SK-N-DZ (cell line): ENCODE measurements at regions not wholly inside any gene's neighbourhood (a gene's known extent, or its start where the extent isn't known, plus 50 kb on each side); places are given as distances from the start of the nearest gene placed in this dataset.

ENCODE experiments used
- DNase-seq: peaks from one replicate; pipeline ENCODE4 v3.0.0-alpha.2; 2015; ENCODE audit warnings: low spot score

DNA sequence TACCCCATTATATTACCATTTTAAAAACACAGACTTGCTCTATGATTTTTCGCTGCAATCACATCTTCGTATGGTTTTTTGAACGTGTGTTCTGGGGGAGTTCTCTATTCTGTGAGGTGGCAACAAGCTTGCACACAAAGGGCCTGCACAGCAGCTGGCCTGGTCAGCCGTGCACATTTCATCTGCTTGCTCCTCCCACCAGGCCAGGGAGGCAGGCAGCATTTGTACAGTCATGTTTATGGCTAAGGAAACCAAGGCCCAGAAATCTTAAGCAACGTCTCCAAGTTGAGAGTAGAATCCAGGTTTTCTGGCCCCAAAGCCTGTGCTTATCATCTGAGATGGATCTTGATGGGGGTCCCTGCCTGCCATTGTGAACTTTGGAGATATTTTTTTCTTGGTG lies 106.4 kb upstream of the SMIM21 start:
- DNase-seq, result no peak

DNA sequence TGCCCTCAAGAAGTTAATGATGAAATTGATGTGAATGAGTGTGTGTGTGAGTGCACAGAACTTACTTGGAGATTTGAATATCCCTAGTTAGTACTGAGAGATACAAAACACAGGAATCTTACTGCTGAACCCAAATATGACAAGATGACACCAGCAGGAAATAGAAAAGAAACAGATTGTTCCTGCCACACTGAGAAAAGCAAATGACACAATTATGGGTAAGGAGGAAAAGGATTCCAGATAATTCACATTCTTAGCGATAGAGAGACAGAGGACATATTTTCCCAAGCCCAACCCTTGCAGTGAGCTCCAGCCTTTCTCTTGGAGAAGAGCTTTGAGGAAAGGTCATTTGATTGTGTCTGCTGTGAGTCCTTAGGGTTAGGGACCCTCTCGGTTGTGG lies 105.7 kb upstream of the SMIM21 start:
- DNase-seq, result no peak

- no peak for DNase-seq
Measured at GRCh38 chr18:75531851-75532459, 104.5 kb upstream of the SMIM21 start.

GRCh38 chr18:75531212-75531850 lies 103.8 kb upstream of the SMIM21 start:
- DNase-seq, result no peak

GRCh38 chr18:75530566-75531211 lies 103.2 kb upstream of the SMIM21 start:
- DNase-seq, result no peak

DNA sequence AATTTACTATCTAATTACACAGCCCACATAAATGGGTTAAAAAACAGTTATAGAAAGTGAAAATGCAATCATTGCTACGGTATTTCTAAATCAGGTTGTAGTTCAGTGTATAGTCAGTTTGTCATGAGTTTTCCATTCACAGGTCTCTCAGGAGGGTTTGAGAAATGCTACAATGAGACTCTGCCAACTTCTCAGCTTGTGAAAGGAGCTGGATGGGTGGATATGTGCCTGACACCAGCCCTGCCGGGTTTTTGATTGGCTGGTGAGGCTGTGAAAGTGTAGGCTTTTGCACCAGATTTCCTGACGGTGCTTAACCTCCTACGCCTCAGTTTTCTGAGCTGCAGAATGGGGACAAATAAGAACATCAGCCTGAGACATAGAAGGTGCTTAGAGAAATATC lies 102.6 kb upstream of the SMIM21 start:
- no peak for DNase-seq

- DNase-seq, result no peak
Measured at GRCh38 chr18:75529394-75529793, 101.9 kb upstream of the SMIM21 start.

DNA sequence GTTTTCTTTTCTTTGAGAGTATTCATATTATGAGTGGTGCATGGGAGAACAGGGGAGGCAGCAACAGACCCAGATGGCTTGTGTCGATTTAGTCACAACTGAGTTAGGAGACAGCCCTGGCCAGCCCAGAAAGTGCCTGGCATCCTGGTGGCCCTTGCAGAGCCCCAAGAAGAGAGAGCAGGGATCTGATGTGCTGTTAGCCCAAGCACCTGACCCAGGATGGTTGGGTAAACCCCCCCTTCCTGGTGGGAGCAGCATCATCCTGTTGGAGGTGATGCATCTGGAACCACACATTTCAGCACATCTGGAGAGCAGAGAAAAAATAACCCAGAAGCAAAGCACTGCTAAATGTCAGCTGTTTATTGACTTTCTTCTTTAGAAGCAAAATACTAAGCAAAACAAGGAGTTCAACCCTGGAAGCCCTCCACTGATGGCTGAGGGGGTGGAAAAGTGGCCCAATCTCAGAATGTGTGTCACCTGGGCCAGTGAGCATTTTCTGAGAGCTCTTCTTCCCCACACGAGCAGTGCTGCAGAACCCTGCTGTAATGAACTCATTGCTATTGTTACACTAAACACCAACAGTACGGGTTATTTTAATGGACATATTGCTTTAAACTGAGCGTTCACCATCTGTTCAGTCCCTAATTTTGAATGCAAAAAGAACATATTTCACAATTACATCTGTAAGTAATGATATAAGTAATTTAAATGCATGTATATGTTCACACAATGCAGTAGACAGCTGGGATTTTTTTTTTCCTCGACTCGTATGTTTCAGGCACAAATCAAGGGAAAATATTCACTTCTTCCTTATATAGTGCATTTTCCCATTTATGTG lies 100.6 kb upstream of the SMIM21 start:
- no peak for DNase-seq

- DNase-seq, result no peak
Measured at GRCh38 chr18:75526038-75526437, 98.5 kb upstream of the SMIM21 start.

DNA sequence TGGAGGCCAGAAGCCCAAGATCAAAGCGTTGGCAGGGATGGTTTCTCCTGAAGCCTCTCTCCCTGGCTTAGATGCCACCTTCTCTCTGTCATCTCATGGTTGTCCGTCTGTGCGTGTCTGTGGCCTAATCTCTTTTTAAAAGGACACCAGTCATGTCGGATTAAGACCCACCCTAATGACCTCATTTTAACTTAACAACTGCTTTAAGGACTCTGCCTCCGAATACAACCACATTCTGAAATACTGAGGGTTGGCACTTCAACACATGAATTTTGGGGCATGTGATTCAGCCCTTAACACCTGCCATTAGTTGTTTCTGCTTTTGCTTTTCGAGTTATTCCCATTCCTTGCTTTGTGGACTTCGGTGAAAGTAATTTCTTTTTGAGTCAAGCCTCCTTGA lies 97.8 kb upstream of the SMIM21 start:
- no peak for DNase-seq

DNA sequence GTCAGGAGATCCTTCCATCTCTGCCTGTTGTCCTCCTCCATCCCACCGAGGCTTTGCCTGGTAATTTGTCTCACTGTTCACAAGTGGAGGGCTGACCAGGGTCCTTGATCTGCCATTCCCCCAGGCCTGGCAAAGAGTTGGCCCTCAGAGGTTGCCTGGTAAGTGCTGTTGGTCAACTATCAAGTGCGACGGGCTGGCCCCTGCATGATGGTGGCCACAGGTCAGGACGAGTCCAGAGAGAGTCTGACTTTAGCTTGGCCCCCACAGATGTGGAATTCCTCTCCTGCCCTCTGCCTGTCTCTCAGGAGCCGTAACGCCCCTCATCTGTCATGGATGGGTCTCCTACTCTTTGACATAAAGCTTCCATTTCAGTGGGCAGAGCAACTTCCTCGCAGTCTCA lies 97.3 kb upstream of the SMIM21 start:
- DNase-seq, result no peak

GRCh38 chr18:75524181-75524580 lies 96.7 kb upstream of the SMIM21 start:
- no peak for DNase-seq

DNA sequence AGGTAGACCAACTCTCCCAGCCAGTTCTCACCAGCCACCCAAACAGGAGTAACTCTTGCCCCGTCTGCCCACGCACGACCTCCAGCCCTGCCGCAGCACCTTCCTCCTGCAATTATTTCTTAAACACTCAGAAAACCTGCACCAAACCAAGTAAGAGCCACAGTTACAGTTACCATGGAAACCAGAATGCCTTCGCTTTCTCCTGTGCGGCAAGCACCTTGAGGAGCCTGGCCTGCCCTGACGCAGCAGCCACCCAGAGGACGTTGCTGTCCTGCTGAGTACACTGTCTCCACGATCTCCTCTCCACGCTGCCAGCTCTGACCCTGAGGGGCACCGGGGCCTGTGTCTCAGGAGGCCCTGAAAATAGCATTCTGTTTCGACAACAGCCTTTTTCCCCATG lies 94.3 kb upstream of the SMIM21 start:
- DNase-seq, result no peak

GRCh38 chr18:75518007-75518406 lies 90.5 kb upstream of the SMIM21 start:
- no peak for DNase-seq

DNA sequence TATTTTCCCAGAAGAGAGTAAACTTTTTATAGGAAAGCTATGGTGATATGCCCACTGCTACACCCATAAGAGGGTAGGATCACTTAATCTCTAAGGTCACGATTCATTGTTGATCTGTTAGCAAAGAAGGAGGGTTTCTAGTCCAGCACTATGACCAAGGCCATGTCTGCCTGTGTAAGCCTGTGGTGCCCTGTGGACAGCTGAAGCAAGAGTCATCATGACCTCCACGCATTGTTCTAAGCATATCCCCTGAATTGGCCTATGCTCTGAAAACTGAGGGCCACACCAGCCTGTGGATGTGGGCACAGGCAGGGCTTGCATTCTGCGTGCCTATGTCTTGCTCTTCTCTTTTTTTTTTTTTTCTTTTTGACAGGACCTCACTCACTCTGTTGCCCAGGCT lies 89.8 kb upstream of the SMIM21 start:
- DNase-seq, result no peak

GRCh38 chr18:75507636-75508035 lies 80.1 kb upstream of the SMIM21 start:
- DNase-seq, result no peak

DNA sequence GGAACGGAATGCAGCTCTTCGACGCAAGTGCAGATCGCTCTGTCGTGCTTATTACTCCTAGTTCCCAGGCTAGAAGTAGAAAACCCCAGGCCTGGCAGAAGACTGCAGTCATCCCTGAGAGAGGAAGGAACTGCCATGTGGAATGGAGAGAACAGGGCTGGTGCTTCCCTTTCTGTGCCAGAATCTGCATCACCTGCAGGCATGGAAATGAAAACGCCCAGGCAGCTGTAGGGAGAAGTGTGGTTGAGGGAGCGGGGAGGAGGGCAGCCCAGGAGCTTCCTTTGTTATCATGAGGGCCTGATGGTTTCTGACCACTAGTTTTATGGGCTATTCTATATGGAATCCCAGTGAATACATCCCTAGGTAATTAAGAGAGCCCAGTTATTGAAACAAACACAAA lies 79.4 kb upstream of the SMIM21 start:
- DNase-seq, result no peak

DNA sequence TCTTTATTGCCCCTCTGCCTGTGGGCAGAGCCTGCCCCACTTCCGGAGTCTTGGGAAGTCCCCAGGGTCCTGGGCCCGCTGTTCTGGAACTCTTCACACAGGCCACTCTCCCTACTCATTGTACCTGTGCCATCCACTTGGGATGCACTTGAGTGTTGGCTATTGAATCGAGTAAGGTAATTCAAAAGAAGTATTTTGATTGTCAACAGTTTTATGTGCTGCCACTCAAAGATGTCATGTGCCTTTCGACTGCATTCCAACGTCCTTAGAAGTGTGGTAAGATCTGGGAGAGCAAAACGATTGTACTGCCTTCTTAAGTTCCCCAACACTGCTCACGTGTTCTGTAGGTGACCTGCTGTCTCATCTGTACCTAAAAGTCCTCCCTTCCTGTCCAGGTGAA lies 77.0 kb upstream of the SMIM21 start:
- no peak for DNase-seq

DNA sequence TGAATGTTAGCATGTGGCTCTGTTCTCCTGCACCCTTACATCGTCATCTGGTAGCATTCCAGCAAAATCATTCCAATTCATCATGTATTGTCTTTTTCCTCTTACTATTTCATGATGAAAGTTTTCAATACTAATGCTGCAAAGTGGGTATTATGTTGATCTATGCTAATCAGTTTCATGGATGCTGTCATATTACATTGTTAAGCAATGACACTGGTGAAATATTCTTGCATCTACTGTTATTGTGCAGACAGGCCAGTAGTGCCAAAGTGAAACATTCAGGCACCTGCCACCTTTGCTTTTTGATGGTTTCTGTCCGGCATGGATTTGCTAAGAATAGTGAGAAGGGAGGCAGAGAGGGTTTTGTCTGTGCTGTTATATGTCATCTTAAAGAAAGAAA lies 76.1 kb upstream of the SMIM21 start:
- no peak for DNase-seq

DNA sequence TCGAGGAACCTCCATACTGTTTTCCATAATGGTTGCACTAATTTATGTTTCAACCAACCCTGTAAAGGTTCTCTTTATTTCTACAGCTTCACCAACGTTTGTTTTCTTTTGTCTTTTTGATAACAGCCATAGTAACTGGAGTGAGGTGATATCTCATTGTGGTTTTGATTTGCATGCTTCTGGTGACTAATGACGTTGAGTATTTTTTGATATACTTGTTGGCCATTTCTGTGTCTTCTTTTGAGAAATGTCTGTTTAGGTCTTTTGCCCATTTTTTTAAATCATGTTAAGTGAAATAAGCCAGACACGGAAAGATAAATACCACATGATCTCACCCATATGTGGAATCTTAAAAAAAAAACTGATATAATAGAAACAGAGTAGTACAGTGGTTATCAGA lies 74.8 kb upstream of the SMIM21 start:
- no peak for DNase-seq

DNA sequence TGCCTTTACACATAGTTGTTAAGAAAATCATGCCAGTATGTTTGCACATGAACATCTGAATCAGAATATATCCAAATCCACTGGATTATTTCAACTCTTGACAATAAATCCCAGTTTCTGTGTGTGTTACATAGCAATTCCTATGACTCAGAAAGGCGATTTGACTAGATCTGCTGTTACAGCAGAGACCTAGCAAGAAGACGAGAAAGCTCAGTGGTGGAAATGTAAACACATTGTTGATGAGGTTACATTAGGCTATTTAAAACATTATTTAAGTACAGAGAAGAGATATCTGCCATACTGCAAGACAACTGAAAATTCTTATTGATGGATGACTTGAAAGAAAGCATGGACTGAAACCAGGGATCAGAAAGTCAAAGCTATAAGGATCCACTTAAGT lies 73.0 kb upstream of the SMIM21 start:
- no peak for DNase-seq

DNA sequence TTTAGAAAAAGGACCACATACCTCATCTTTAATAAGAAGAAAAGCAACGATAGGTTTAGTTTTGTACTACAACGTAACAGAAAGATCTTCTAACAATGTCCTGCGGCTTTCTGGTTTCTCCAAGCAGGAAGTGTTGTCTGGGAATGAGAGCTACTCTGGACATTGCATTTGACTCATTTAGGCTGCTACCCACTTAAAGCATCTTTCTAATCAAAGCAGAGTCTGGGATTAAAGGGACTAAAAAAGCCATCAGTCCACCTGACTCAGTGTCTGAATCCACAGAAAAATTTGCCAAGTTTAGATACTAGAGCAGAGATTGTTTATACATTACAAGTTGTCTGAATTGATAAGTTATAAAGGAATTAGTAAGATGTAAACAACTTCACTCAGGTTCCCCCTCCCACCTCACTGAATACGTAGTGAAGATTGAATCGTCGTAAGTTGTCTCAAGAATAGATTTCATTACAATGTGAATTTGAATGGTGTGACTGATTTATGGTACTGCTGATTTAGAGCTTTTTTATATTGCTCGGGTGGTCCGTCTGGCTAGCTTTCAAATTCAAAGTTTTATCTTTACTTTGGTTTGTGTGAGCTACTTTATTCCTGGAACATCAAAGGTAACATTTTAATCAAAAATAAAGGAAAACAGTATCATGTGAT lies 70.2 kb upstream of the SMIM21 start:
- no peak for DNase-seq
